ENCODE measurements at regions not wholly inside any gene's neighbourhood (a gene's known extent, or its start where the extent isn't known, plus 50 kb on each side); places are given as distances from the start of the nearest gene placed in this dataset.

- no peak for TF ChIP-seq CTCF (conservative IDR thresholded peaks at IDR 0.05)
- TF ChIP-seq ZFX (IDR thresholded peaks at IDR 0.05): no peak
These were observed 238.0 kb downstream of the COL12A1 start for GRCh38 chr6:74967821-74968220.
